Nephron (organoid): ENCODE measurements at regions not wholly inside any gene's neighbourhood (a gene's known extent, or its start where the extent isn't known, plus 50 kb on each side); places are given as distances from the start of the nearest gene placed in this dataset.

Experiments used
- H3K27ac Mint-ChIP-seq, 3 experiments: 2 replicates each; pipeline ENCODE4 v1.8.0; 2020; ENCODE audit warnings: mixed read lengths in 3 of 3, mild to moderate bottlenecking in 2 of 3, moderate library complexity in 1 of 3
- H3K27me3 Mint-ChIP-seq: 2 replicates; pipeline ENCODE4 v1.8.0; 2021; ENCODE audit warnings: low read depth, mild to moderate bottlenecking, moderate library complexity, mixed read lengths
- H3K36me3 Mint-ChIP-seq: 2 replicates; pipeline ENCODE4 v1.8.0; 2020; ENCODE audit warnings: low read depth, mixed read lengths
- H3K4me1 Mint-ChIP-seq: 2 replicates; pipeline ENCODE4 v1.8.0; 2020; ENCODE audit warnings: mixed read lengths
- H3K4me3 Mint-ChIP-seq, 3 experiments: 2 replicates each; pipeline ENCODE4 v1.8.0; 2020; ENCODE audit warnings: mild to moderate bottlenecking in 3 of 3, mixed read lengths in 3 of 3, moderate library complexity in 2 of 3
- H3K9me3 Mint-ChIP-seq: 2 replicates; pipeline ENCODE4 v1.8.0; 2020; ENCODE audit warnings: mixed read lengths
- TF ChIP-seq, protein P1 (sequence below), 3 experiments: fragments of 200-600 bp; sonication (generic); IDR thresholded peaks; one replicate each; pipeline ENCODE4 v1.5.0; 2021; ENCODE audit warnings: antibody characterized with exemption in 3 of 3; ENCODE audit not compliant: unreplicated experiment in 3 of 3

DNA sequence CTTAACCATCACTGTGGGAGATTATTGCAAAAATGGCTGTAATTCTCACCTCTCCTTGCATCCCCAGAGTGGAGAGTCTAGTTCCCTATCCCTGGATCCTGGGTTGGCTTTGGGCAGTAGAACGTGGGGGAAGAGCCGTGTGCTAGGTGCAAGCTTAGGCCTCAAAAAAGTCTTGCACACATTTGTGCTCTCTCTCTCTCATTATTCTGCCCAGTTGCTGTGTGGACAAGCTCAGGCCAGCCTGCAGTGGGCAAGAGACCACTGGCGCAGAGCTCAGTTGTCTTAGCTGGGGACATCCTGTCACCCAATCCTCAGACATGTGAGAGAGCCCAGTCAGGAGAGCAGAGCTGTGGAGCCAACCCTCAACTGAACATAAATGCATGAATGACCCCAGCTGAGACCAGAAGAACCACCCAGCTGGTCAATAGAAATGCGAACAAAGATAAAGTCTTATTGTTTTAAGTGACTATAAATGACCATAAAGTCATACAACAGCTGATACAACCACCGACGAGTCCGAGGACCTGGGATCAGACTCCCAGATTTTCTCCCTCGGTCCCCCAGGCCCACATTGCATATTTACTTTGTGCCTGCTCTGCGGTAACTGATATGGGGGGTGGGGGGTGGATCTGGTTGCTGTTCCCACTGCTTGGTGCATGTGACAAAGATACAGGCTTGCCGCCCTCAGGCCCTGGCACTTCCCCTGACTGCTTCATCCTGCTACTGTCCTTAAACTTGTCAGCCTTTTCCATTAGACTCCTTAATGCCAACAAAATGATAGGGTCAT lies 166.4 kb upstream of the MVB12B start:
- H3K4me3 Mint-ChIP-seq, result no peak overlapping the region
- TF ChIP-seq, protein P1, sequence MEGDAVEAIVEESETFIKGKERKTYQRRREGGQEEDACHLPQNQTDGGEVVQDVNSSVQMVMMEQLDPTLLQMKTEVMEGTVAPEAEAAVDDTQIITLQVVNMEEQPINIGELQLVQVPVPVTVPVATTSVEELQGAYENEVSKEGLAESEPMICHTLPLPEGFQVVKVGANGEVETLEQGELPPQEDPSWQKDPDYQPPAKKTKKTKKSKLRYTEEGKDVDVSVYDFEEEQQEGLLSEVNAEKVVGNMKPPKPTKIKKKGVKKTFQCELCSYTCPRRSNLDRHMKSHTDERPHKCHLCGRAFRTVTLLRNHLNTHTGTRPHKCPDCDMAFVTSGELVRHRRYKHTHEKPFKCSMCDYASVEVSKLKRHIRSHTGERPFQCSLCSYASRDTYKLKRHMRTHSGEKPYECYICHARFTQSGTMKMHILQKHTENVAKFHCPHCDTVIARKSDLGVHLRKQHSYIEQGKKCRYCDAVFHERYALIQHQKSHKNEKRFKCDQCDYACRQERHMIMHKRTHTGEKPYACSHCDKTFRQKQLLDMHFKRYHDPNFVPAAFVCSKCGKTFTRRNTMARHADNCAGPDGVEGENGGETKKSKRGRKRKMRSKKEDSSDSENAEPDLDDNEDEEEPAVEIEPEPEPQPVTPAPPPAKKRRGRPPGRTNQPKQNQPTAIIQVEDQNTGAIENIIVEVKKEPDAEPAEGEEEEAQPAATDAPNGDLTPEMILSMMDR (IDR thresholded peaks at IDR 0.05; ENCODE audit: unreplicated experiment in 3 of 3), result no peak
- peaks cover 25% of the 10 kb centered on the region for H3K4me1 Mint-ChIP-seq
- no peaks in the 10 kb centered on the region for H3K9me3 Mint-ChIP-seq
- no peaks in the 10 kb centered on the region for H3K36me3 Mint-ChIP-seq
- peaks cover 31% of the 10 kb centered on the region for H3K27me3 Mint-ChIP-seq
- no peak overlapping the region for H3K27ac Mint-ChIP-seq

DNA sequence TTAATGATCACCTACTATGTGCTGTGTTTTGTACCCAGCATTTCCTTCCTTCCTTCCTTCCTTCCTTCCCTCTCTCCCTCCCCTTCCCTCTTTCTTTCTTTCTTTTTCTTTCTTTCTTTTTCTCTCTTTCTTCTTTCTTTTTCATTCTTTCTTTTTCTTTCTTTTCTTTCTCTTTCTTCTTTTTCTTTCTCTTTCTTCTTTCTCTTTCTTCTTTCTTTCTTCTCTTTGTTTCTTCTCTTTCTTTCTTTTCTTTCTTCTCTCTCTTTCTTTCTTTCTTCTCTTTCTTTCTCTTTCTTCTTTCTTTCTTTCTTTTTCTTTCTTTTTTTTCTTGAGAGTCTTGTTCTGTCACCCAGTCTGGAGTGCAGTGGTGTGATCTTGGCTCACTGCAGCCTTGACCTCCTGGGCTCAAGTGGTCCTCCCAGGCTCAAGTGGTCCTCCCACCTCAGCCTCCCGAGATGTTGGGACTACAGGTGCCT lies 165.7 kb upstream of the MVB12B start:
- H3K4me1 Mint-ChIP-seq, result peaks cover 25% of the 10 kb centered on the region
- H3K4me3 Mint-ChIP-seq, result no peak overlapping the region
- H3K9me3 Mint-ChIP-seq, result no peaks in the 10 kb centered on the region
- TF ChIP-seq, protein P1 (IDR thresholded peaks at IDR 0.05; ENCODE audit: unreplicated experiment in 3 of 3), result no peak
- H3K27ac Mint-ChIP-seq, result no peak overlapping the region
- no peaks in the 10 kb centered on the region for H3K36me3 Mint-ChIP-seq
- H3K27me3 Mint-ChIP-seq, result peaks cover 31% of the 10 kb centered on the region

DNA sequence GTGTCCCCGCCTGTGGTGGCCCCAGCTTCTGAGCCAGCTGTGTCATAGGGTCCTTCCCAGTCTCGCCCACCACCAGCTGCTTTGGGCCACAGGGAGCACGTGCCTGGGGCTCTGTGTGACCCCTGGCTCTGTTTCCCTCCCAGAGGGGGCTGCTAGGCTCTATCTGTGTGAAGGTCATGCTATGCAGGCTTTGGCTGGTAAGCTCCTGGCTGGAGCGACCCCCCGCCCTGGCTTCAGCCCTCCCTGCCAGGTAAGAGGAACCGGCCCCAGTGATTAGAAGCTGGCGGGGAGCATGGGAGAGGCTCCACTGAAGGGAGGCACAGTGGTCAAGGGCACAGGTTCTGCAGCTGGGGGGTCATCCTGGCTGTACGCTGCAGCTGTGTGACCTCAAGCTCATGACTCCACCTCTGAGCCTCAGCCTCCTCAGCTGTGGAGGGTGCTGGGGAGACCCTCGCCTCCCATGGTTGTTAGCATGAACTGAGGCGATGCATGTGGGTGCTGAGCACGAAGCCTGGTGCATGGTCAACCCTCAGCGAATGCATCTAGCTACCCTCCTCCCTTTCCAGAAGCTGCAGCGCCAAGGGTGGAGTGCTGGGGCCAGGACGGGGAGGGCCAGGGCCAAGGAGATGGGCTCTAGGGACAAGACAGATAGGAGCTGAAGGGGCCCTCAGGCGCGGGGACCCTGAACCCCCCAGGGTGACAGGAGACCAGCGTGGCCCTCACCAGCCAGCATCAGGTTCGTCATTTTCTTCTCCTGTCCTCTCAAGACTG lies 163.8 kb upstream of the MVB12B start:
- no peak overlapping the region for H3K4me3 Mint-ChIP-seq
- no peaks in the 10 kb centered on the region for H3K9me3 Mint-ChIP-seq
- H3K36me3 Mint-ChIP-seq, result no peaks in the 10 kb centered on the region
- H3K4me1 Mint-ChIP-seq, result peaks cover 15% of the 10 kb centered on the region
- TF ChIP-seq, protein P1 (IDR thresholded peaks at IDR 0.05; ENCODE audit: unreplicated experiment in 3 of 3), result no peak
- peaks cover 22% of the 10 kb centered on the region for H3K27me3 Mint-ChIP-seq
- H3K27ac Mint-ChIP-seq, result no peak overlapping the region

DNA sequence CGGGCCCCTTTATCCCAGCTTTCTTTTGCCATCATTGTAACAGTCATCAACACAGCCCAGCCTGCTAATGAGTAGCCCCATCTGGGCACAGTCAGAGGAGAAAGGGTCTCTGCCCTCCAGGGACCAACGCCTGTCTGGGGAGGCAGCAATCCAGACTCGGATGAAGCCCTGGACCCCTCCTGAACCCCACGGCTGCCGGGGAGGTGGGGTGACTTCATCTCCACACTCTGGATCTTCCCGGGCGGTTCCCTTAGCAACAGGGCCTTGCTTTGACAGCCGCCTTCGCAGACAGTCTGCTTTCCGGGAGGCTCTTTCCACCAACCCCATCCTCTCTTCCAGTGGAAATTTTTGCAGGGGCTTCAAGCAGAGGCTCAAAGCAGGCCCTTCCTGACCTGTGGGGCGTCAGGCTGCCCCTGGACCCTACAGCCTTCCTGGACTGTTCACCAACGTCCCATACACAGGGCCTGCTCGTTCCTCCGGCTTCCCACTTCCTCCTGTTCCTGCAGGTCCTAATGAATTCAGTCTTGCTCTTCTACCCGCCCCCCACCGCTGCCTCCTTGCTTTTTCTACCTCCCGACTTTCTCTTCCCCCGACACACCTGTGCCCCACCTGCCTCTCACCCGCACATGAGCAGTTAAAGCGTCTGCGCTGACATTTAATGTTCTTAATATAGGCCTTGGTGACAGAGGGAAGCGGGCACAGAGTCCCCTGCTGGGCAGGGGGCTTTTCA lies 161.7 kb upstream of the MVB12B start:
- Mint-ChIP-seq H3K27ac (no peak overlapping the region), H3K4me3 (no peak overlapping the region), H3K4me1 (no peaks in the 10 kb centered on the region), H3K9me3 (no peaks in the 10 kb centered on the region), H3K27me3 (peaks cover 19% of the 10 kb centered on the region), H3K36me3 (no peaks in the 10 kb centered on the region)
- TF ChIP-seq, protein P1 (IDR thresholded peaks at IDR 0.05; ENCODE audit: unreplicated experiment in 3 of 3), result no peak

DNA sequence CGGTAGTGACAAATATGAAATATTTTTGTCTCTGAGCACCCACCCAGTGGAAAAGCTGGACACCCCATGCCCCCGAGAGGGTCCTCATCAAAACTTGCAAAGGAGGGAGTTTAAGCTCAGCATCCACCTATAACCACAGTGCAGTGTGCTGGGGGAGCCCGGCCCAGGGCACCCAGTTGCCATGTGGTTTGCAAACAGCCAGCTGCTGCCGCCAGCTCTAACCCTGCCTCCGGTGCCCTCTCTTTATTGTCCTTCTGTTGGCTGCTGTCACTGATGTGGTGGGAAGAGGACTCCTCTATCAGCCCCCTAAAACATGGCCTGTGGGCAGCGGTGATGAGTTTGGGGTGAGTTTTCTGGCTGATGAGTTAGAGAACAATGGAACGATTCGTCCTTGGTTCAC lies 160.9 kb upstream of the MVB12B start:
- TF ChIP-seq, protein P1 (IDR thresholded peaks at IDR 0.05; ENCODE audit: unreplicated experiment in 3 of 3), result no peak
- no peaks in the 10 kb centered on the region for H3K4me1 Mint-ChIP-seq
- no peaks in the 10 kb centered on the region for H3K9me3 Mint-ChIP-seq
- H3K27ac Mint-ChIP-seq, result no peak overlapping the region
- peaks cover 15% of the 10 kb centered on the region for H3K27me3 Mint-ChIP-seq
- H3K4me3 Mint-ChIP-seq, result no peak overlapping the region
- no peaks in the 10 kb centered on the region for H3K36me3 Mint-ChIP-seq
